ENCODE measurements at regions not wholly inside any gene's neighbourhood (a gene's known extent, or its start where the extent isn't known, plus 50 kb on each side); places are given as distances from the start of the nearest gene placed in this dataset.

GRCh38 chr14:49417790-49418189, 168.4 kb downstream of the RPS29 start:
- Histone ChIP-seq H3K4me3 (ENCODE audit: low read depth, low read length) (no peak overlapping the region), H3K36me3 (no peaks in the 10 kb centered on the region), H3K27me3 (ENCODE audit: insufficient read depth, low read depth, severe bottlenecking) (no peaks in the 10 kb centered on the region), H3K9me3 (ENCODE audit: severe bottlenecking) (no peaks in the 10 kb centered on the region), H3K27ac (no peak overlapping the region)
- DNase-seq, result no peak
- no peak for TF ChIP-seq CTCF (IDR thresholded peaks at IDR 0.05; ENCODE audit: low read depth, low read length)

GRCh38 chr14:49408187-49408933, 177.8 kb downstream of the RPS29 start:
- Histone ChIP-seq H3K9me3 (ENCODE audit: severe bottlenecking) (no peaks in the 10 kb centered on the region), H3K4me3 (ENCODE audit: low read depth, low read length) (no peak overlapping the region), H3K27ac (no peak overlapping the region), H3K27me3 (ENCODE audit: insufficient read depth, low read depth, severe bottlenecking) (no peaks in the 10 kb centered on the region), H3K36me3 (no peaks in the 10 kb centered on the region)
- DNase-seq, result no peak
- TF ChIP-seq CTCF (IDR thresholded peaks at IDR 0.05; ENCODE audit: low read depth, low read length), result no peak

- Histone ChIP-seq H3K27me3 (ENCODE audit: insufficient read depth, low read depth, severe bottlenecking) (no peaks in the 10 kb centered on the region), H3K27ac (no peak overlapping the region), H3K4me3 (ENCODE audit: low read depth, low read length) (no peak overlapping the region), H3K9me3 (ENCODE audit: severe bottlenecking) (no peaks in the 10 kb centered on the region), H3K36me3 (no peaks in the 10 kb centered on the region)
- DNase-seq, result no peak
- no peak for TF ChIP-seq CTCF (IDR thresholded peaks at IDR 0.05; ENCODE audit: low read depth, low read length)
Observed at GRCh38 chr14:49405291-49405690, 180.9 kb downstream of the RPS29 start.

GRCh38 chr14:49401373-49401772, 184.8 kb downstream of the RPS29 start:
- Histone ChIP-seq H3K27me3 (ENCODE audit: insufficient read depth, low read depth, severe bottlenecking) (no peaks in the 10 kb centered on the region), H3K4me3 (ENCODE audit: low read depth, low read length) (no peak overlapping the region), H3K36me3 (no peaks in the 10 kb centered on the region), H3K9me3 (ENCODE audit: severe bottlenecking) (no peaks in the 10 kb centered on the region), H3K27ac (no peak overlapping the region)
- no peak for DNase-seq
- no peak for TF ChIP-seq CTCF (IDR thresholded peaks at IDR 0.05; ENCODE audit: low read depth, low read length)

GRCh38 chr14:49396801-49397200, 189.4 kb downstream of the RPS29 start:
- DNase-seq, result no peak
- Histone ChIP-seq H3K9me3 (ENCODE audit: severe bottlenecking) (no peaks in the 10 kb centered on the region), H3K4me3 (ENCODE audit: low read depth, low read length) (no peak overlapping the region), H3K36me3 (no peaks in the 10 kb centered on the region), H3K27me3 (ENCODE audit: insufficient read depth, low read depth, severe bottlenecking) (no peaks in the 10 kb centered on the region), H3K27ac (no peak overlapping the region)
- no peak for TF ChIP-seq CTCF (IDR thresholded peaks at IDR 0.05; ENCODE audit: low read depth, low read length)

- Histone ChIP-seq H3K4me3 (ENCODE audit: low read depth, low read length) (no peak overlapping the region), H3K27ac (no peak overlapping the region), H3K9me3 (ENCODE audit: severe bottlenecking) (no peaks in the 10 kb centered on the region), H3K27me3 (ENCODE audit: insufficient read depth, low read depth, severe bottlenecking) (no peaks in the 10 kb centered on the region), H3K36me3 (no peaks in the 10 kb centered on the region)
- DNase-seq, result no peak
- TF ChIP-seq CTCF (IDR thresholded peaks at IDR 0.05; ENCODE audit: low read depth, low read length), result no peak
Observed at GRCh38 chr14:49381778-49382177, 204.4 kb downstream of the RPS29 start.
